GM12878 (cell line): ENCODE measurements at regions not wholly inside any gene's neighbourhood (a gene's known extent, or its start where the extent isn't known, plus 50 kb on each side); places are given as distances from the start of the nearest gene placed in this dataset.
A peak's percentile ranks its signal among the peaks of the same experiment; 100 is the strongest.

Source experiments
- CREM ChIP-seq: IDR thresholded peaks from 2 replicates; pipeline ENCODE4 v1.6.1; 2014; ENCODE audit warnings: antibody characterized with exemption, low read depth
- CUX1 ChIP-seq: IDR thresholded peaks from 2 replicates; pipeline ENCODE4 v1.6.1; 2012; ENCODE audit warnings: improper control_type of control experiment, low read depth, low read length; ENCODE audit not compliant: insufficient replicate concordance
- IKZF1 ChIP-seq: fragments of 450-650 bp; conservative IDR thresholded peaks from 2 replicates; pipeline ENCODE4 v1.6.1; 2017; ENCODE audit warnings: antibody characterized with exemption, mild to moderate bottlenecking
- PAX5 ChIP-seq: IDR thresholded peaks from 2 replicates; pipeline ENCODE4 v1.6.1; 2011; ENCODE audit warnings: low read depth, low read length, borderline replicate concordance
- RB1 ChIP-seq: fragments of 450-650 bp; formaldehyde crosslinking; IDR thresholded peaks from 2 replicates; pipeline ENCODE4 v1.6.1; 2017; ENCODE audit warnings: mild to moderate bottlenecking, borderline replicate concordance
- RUNX3 ChIP-seq: IDR thresholded peaks from 2 replicates; pipeline ENCODE4 v1.6.1; 2012; ENCODE audit warnings: low read length, inconsistent platforms
- SREBF1 ChIP-seq: IDR thresholded peaks from 2 replicates; pipeline ENCODE4 v1.6.1; 2012; ENCODE audit warnings: mild to moderate bottlenecking, low read length
- TF ChIP-seq, protein P1 (sequence below): fragments of 450-650 bp; IDR thresholded peaks from 2 replicates; pipeline ENCODE4 v1.6.1; 2014; ENCODE audit warnings: mild to moderate bottlenecking
- TF ChIP-seq, protein P2 (sequence below): IDR thresholded peaks from 2 replicates; pipeline ENCODE4 v1.6.1; 2012; ENCODE audit warnings: low read length, inconsistent platforms

DNA sequence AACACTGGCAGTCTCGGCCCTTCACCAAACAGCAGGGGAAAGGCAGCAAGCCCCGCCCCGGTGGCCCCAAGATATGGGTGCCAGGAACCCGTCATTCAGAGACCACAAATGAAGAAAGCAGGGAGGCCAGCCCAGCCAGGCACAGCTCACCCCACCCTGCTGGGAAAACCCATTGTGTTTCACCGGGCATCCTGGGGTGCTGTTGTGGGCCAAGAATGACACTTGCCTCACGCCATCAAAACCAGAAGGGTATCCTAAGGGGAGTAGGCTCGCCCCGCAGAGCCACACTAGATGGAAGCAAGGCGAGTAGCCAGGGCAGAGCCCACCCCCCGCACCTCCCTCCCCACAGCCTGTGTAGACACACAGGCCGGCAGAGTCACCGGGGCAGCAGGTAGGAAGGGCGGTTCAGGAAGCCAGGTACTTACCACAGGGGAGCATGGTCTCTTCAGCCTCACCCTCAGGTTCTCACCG lies 72.5 kb upstream of the KCNMA1 start (continued):
- TF ChIP-seq CUX1 (no peak), PAX5 (no peak), CREM (no peak), RB1 (0 out of 2 replicates have a peak, but pooled peaks have one; percentile 29), RUNX3 (peak; percentile 69), SREBF1 (no peak), IKZF1 (peak; percentile 67)
- TF ChIP-seq, protein P1, sequence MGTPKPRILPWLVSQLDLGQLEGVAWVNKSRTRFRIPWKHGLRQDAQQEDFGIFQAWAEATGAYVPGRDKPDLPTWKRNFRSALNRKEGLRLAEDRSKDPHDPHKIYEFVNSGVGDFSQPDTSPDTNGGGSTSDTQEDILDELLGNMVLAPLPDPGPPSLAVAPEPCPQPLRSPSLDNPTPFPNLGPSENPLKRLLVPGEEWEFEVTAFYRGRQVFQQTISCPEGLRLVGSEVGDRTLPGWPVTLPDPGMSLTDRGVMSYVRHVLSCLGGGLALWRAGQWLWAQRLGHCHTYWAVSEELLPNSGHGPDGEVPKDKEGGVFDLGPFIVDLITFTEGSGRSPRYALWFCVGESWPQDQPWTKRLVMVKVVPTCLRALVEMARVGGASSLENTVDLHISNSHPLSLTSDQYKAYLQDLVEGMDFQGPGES, result no peak
- TF ChIP-seq, protein P2, sequence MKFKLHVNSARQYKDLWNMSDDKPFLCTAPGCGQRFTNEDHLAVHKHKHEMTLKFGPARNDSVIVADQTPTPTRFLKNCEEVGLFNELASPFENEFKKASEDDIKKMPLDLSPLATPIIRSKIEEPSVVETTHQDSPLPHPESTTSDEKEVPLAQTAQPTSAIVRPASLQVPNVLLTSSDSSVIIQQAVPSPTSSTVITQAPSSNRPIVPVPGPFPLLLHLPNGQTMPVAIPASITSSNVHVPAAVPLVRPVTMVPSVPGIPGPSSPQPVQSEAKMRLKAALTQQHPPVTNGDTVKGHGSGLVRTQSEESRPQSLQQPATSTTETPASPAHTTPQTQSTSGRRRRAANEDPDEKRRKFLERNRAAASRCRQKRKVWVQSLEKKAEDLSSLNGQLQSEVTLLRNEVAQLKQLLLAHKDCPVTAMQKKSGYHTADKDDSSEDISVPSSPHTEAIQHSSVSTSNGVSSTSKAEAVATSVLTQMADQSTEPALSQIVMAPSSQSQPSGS, result no peak
- TF ChIP-seq, all 136 proteins: peak for 14
